K562 (cell line): ENCODE measurements at regions not wholly inside any gene's neighbourhood (a gene's known extent, or its start where the extent isn't known, plus 50 kb on each side); places are given as distances from the start of the nearest gene placed in this dataset.

Experiments
- ATAC-seq: fragments of 200-7000 bp; cut with Tn5 transposase; 3 replicates; pipeline ENCODE4 v1.9.1; 2020; ENCODE audit warnings: moderate library complexity
- BruUV-seq: library from RNA; stranded (reverse); fragments of 400-500 nt; replicated peaks from 2 replicates; lab custom pipeline; 2021; lab: Mats Ljungman, UMichigan
- CTCF ChIA-PET: fragments of 300-600 bp; formaldehyde crosslinking; extraction: SDS; loops from one replicate; lab custom pipeline; 2021; ENCODE audit warnings: low intra/inter-chr PET ratio; lab: Yijun Ruan, JAX
- POLR2A ChIA-PET: fragments of 300-600, 350-650 bp; sonication (Branson Sonifier 250); formaldehyde crosslinking; extraction: SDS; loops from one replicate; lab custom pipeline; 2021; ENCODE audit warnings: antibody characterized with exemption, inconsistent platforms; lab: Yijun Ruan, JAX
- DNase-seq, 4 experiments: peaks; one replicate each; pipeline versions ENCODE4 v3.0.0 to v3.0.0-alpha.2; 2011 to 2018; ENCODE audit warnings: low spot score in 3 of 4, mixed read lengths in 3 of 4; ENCODE audit errors: extremely low read depth in 1 of 4
- FAIRE-seq: peaks from 2 replicates; lab custom pipeline; 2011; peaks lifted over from hg19 to GRCh38; lab: Jason Lieb, UNC
- H2AFZ ChIP-seq: 2 replicates; pipeline ENCODE4 v1.6.0; 2011; ENCODE audit warnings: low read depth, low read length, control low read depth, inconsistent platforms
- H3K27ac ChIP-seq: fragments of 200-600 bp; 3 replicates; pipeline ENCODE4 v1.8.0; 2011; ENCODE audit warnings: low read depth, mild to moderate bottlenecking, control low read depth, inconsistent platforms, low read length, moderate library complexity, mixed read lengths; ENCODE audit errors: extremely low read depth
- H3K27me3 ChIP-seq, 2 experiments: fragments of 300-600 bp in 1 of 2; 2 replicates in 1 of 2; 3 replicates in 1 of 2; pipeline versions ENCODE4 v1.6.0 to v1.8.0; 2011; ENCODE audit warnings: inconsistent platforms in 2 of 2, low read length in 2 of 2, mild to moderate bottlenecking in 1 of 2, mixed read lengths in 1 of 2, moderate library complexity in 1 of 2; ENCODE audit not compliant: control insufficient read depth in 2 of 2, insufficient read depth in 2 of 2
- H3K36me3 ChIP-seq: fragments of 300-600 bp; 3 replicates; pipeline ENCODE4 v1.8.0; 2011; ENCODE audit warnings: mild to moderate bottlenecking, low read length, inconsistent platforms; ENCODE audit not compliant: control insufficient read depth, insufficient read depth
- H3K4me1 ChIP-seq, 2 experiments: fragments of 200-600 bp in 1 of 2; replicated peaks in 1 of 2; 2 replicates in 1 of 2; 3 replicates in 1 of 2; pipeline versions ENCODE4 v1.5.1 to v1.8.0; 2011; ENCODE audit warnings: inconsistent platforms in 2 of 2, low read length in 2 of 2, mild to moderate bottlenecking in 1 of 2, mixed read lengths in 1 of 2, moderate library complexity in 1 of 2; ENCODE audit not compliant: control insufficient read depth in 2 of 2, insufficient read depth in 2 of 2
- H3K4me2 ChIP-seq: 2 replicates; pipeline ENCODE4 v1.6.1; 2011; ENCODE audit warnings: low read length, control low read depth, inconsistent platforms, mixed read lengths; ENCODE audit not compliant: insufficient read depth
- H3K4me3 ChIP-seq: fragments of 200-600 bp; sonication (generic), shearing (Covaris generic); 2 replicates; pipeline ENCODE4 v1.5.1; 2016; ENCODE audit warnings: control low read depth, inconsistent platforms
- H3K79me2 ChIP-seq: fragments of 200-600 bp; 3 replicates; pipeline ENCODE4 v1.8.0; 2011; ENCODE audit warnings: low read length, inconsistent platforms; ENCODE audit not compliant: control insufficient read depth, insufficient read depth
- H3K9ac ChIP-seq, 2 experiments: 2 replicates each; pipeline versions ENCODE4 v1.6.0 to v1.6.1; 2011; ENCODE audit warnings: low read depth in 2 of 2, low read length in 2 of 2, control low read depth in 1 of 2, inconsistent platforms in 1 of 2, mild to moderate bottlenecking in 1 of 2, mixed read lengths in 1 of 2; ENCODE audit not compliant: insufficient read depth in 1 of 2
- H3K9me1 ChIP-seq: one replicate; pipeline ENCODE4 v1.6.0; 2011; ENCODE audit warnings: inconsistent platforms, mild to moderate bottlenecking, low read length, moderate library complexity; ENCODE audit not compliant: control insufficient read depth, insufficient read depth
- H3K9me3 ChIP-seq: replicated peaks from 2 replicates; pipeline ENCODE4 v1.5.1; 2011; ENCODE audit warnings: low read depth, low read length, inconsistent platforms; ENCODE audit not compliant: control insufficient read depth, insufficient read depth
- H4K20me1 ChIP-seq: replicated peaks from 2 replicates; pipeline ENCODE4 v1.6.1; 2011; ENCODE audit warnings: low read length, inconsistent platforms, mixed read lengths; ENCODE audit not compliant: control insufficient read depth, insufficient read depth
- KAT7 ChIP-seq: sonication (generic); formaldehyde crosslinking; IDR thresholded peaks from 2 replicates; pipeline ENCODE4 v1.8.0; 2022; ENCODE audit warnings: missing genetic modification reagents, mild to moderate bottlenecking, borderline replicate concordance
- NRF1 ChIP-seq, 2 experiments: fragments of 450-650 bp; IDR thresholded peaks in 1 of 2; conservative IDR thresholded peaks in 1 of 2; 2 replicates each; pipeline ENCODE4 v1.6.1; 2014; ENCODE audit warnings: mild to moderate bottlenecking in 2 of 2
- SMARCC2 ChIP-seq: fragments of 450-650 bp; IDR thresholded peaks from 2 replicates; pipeline ENCODE4 v1.6.1; 2017; ENCODE audit warnings: antibody characterized with exemption, moderate library complexity, mild to moderate bottlenecking, low read depth
- SRSF3 ChIP-seq: fragments of 200-400 bp; formaldehyde crosslinking; IDR thresholded peaks from 2 replicates; pipeline ENCODE4 v1.6.1; 2016; ENCODE audit warnings: mild to moderate bottlenecking, low read length, moderate library complexity; ENCODE audit not compliant: insufficient read depth
- WGBS: fragments of 100-300 bp; shearing (Covaris generic); methylation state at CpG from one replicate; pipeline ENCODE4 v1.1.6; 2016; ENCODE audit warnings: low coverage, mixed read lengths; ENCODE audit not compliant: insufficient coverage; ENCODE audit errors: missing lambda C conversion rate; 5-methylcytosine and 5-hydroxymethylcytosine counted together
- in situ Hi-C: fragments of 300-500 bp; cut with MboI; formaldehyde crosslinking; loops from 4 replicates; pipeline ENCODE4 v1.15.0; 2018; ENCODE audit warnings: inconsistent platforms, mixed read lengths
- intact Hi-C: fragments of 100-400 bp; cut with micrococcal nuclease; formaldehyde crosslinking; loops from 2 replicates; pipeline ENCODE4 v1.14.2; 2022
- TF ChIP-seq, protein P1 (sequence below), 3 experiments: fragments of 200-800 bp in 1 of 3; sonication (Bioruptor generic) in 1 of 3; sonication (generic) in 1 of 3; formaldehyde crosslinking in 1 of 3; IDR thresholded peaks; 2 replicates each; pipeline versions ENCODE4 v1.6.1 to v1.8.0; 2016 to 2022; ENCODE audit warnings: mild to moderate bottlenecking in 2 of 3, missing compliant biosample characterization in 2 of 3, missing genetic modification characterization in 2 of 3, missing genetic modification reagents in 1 of 3

DNA sequence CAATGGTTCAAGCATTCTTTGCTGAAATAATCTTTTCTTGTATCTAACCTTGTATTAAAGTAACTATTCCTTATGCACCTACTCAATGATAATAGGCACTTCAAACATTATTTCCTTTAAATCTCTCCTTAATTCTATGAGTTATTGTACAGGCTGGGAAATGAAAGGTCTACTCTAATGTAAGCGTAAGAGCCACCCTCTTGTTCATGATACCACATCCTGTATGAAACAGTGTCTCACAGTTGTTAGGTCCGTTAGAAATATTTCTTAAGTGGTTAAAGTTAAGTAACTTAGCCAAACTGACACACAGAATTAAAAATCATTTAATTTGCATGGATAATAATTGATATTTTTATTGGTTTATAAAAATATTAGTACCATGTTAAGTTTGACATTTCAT lies 162.5 kb upstream of the RPRM start:
- in situ Hi-C loops (no loop called here), intact Hi-C loops (no loop called here)
- Histone ChIP-seq H3K27ac (no peak overlapping the region), H3K9me3 (no peaks in the 10 kb centered on the region), H4K20me1 (no peaks in the 10 kb centered on the region), H3K79me2 (no peaks in the 10 kb centered on the region), H3K27me3 (no peaks in the 10 kb centered on the region), H3K4me3 (no peak overlapping the region), H3K4me2 (no peak overlapping the region), H2AFZ (no peak overlapping the region), H3K4me1 (no peaks in the 10 kb centered on the region), H3K9me1 (no peaks in the 10 kb centered on the region), H3K9ac (no peak overlapping the region), H3K36me3 (no peaks in the 10 kb centered on the region)
- TF ChIP-seq KAT7 (CRISPR knock-in tag), result no peak
- TF ChIP-seq NRF1 (conservative IDR thresholded peaks at IDR 0.05 in 1 of 2, IDR thresholded peaks at IDR 0.05 in 1 of 2), result no peak
- TF ChIP-seq, protein P1, sequence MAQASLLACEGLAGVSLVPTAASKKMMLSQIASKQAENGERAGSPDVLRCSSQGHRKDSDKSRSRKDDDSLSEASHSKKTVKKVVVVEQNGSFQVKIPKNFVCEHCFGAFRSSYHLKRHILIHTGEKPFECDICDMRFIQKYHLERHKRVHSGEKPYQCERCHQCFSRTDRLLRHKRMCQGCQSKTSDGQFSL (CRISPR knock-in tag; IDR thresholded peaks at IDR 0.05), result no peak
- TF ChIP-seq, protein P1 (tag; IDR thresholded peaks at IDR 0.05), result no peak
- no peak for TF ChIP-seq SMARCC2
- TF ChIP-seq SRSF3, result no peak
- WGBS, result 4% methylated on average over 2 of the region's 2 CpGs
- no peak for FAIRE-seq
- ChIA-PET POLR2A (no interaction called here), CTCF (no interaction called here)
- no peak for ATAC-seq
- no peak for DNase-seq
- BruUV-seq, result no TSS peak
